Endothelial cell of umbilical vein (primary cell): ENCODE measurements at regions not wholly inside any gene's neighbourhood (a gene's known extent, or its start where the extent isn't known, plus 50 kb on each side); places are given as distances from the start of the nearest gene placed in this dataset.

Experiments
- BruUV-seq: library from RNA; stranded (reverse); fragments of 400-500 nt; replicated peaks from 2 replicates; lab custom pipeline; 2021; lab: Mats Ljungman, UMichigan
- CTCF ChIA-PET: fragments of 300-600, 350-600 bp; sonication (Branson Sonifier 250); formaldehyde crosslinking; loops from one replicate; lab custom pipeline; 2021; ENCODE audit warnings: antibody characterized with exemption, inconsistent platforms; lab: Charles Lee
- POLR2A ChIA-PET: fragments of 300-600, 350-600 bp; sonication (Branson Sonifier 250); formaldehyde crosslinking; loops from one replicate; lab custom pipeline; 2021; ENCODE audit warnings: antibody characterized with exemption, inconsistent platforms; lab: Charles Lee
- DNase-seq: peaks from one replicate; pipeline ENCODE4 v3.0.0-alpha.2; 2011; ENCODE audit warnings: low read depth, low spot score
- FAIRE-seq: peaks from 2 replicates; lab custom pipeline; 2011; peaks lifted over from hg19 to GRCh38; lab: Jason Lieb, UNC
- H2AFZ ChIP-seq: 2 replicates; pipeline ENCODE4 v1.6.0; 2012; ENCODE audit warnings: low read depth, low read length, control low read depth, inconsistent platforms
- H3K27ac ChIP-seq: 2 replicates; pipeline ENCODE4 v1.5.1; 2011; ENCODE audit warnings: low read depth, mild to moderate bottlenecking, control low read depth, low read length, moderate library complexity; ENCODE audit not compliant: insufficient read depth
- H3K27me3 ChIP-seq, 2 experiments: 2 replicates each; pipeline versions ENCODE4 v1.6.0 to v1.6.1; 2011; ENCODE audit warnings: low read length in 2 of 2, mixed read lengths in 1 of 2; ENCODE audit not compliant: control insufficient read depth in 2 of 2, insufficient read depth in 2 of 2
- H3K36me3 ChIP-seq, 2 experiments: 2 replicates in 1 of 2; 3 replicates in 1 of 2; pipeline ENCODE4 v1.5.1; 2011; ENCODE audit warnings: low read length in 2 of 2, mild to moderate bottlenecking in 1 of 2, moderate library complexity in 1 of 2; ENCODE audit not compliant: control insufficient read depth in 2 of 2, insufficient read depth in 2 of 2; ENCODE audit errors: extremely low read depth in 1 of 2
- H3K4me1 ChIP-seq: 3 replicates; pipeline ENCODE4 v1.5.1; 2011; ENCODE audit warnings: mild to moderate bottlenecking, low read length; ENCODE audit not compliant: control insufficient read depth, insufficient read depth; ENCODE audit errors: extremely low read depth
- H3K4me2 ChIP-seq: 2 replicates; pipeline ENCODE4 v1.6.1; 2011; ENCODE audit warnings: low read length, control low read depth, mixed read lengths; ENCODE audit not compliant: insufficient read depth
- H3K4me3 ChIP-seq, 3 experiments: fragments of 200-600 bp in 1 of 3; sonication (generic), shearing (Covaris generic) in 1 of 3; replicated peaks in 1 of 3; 2 replicates each; pipeline ENCODE4 v1.5.1; 2011 to 2016; ENCODE audit warnings: control low read depth in 3 of 3, low read length in 3 of 3, mild to moderate bottlenecking in 2 of 3, inconsistent platforms in 1 of 3, low read depth in 1 of 3, moderate library complexity in 1 of 3; ENCODE audit not compliant: insufficient read depth in 1 of 3
- H3K79me2 ChIP-seq: 2 replicates; pipeline ENCODE4 v1.6.0; 2012; ENCODE audit warnings: low read length, inconsistent platforms; ENCODE audit not compliant: control insufficient read depth, insufficient read depth
- H3K9ac ChIP-seq: replicated peaks from 2 replicates; pipeline ENCODE3; 2011; ENCODE audit warnings: low read length, control low read depth; ENCODE audit not compliant: insufficient read depth; ENCODE audit errors: extremely low read depth
- H3K9me1 ChIP-seq: replicated peaks from 3 replicates; pipeline ENCODE4 v1.6.0; 2011; ENCODE audit warnings: mild to moderate bottlenecking, low read length; ENCODE audit not compliant: control insufficient read depth, insufficient read depth; ENCODE audit errors: extremely low read depth
- H3K9me3 ChIP-seq: replicated peaks from 2 replicates; pipeline ENCODE4 v1.5.1; 2012; ENCODE audit warnings: low read length, inconsistent platforms; ENCODE audit not compliant: control insufficient read depth, insufficient read depth
- H4K20me1 ChIP-seq: replicated peaks from 2 replicates; pipeline ENCODE3; 2011; ENCODE audit warnings: mild to moderate bottlenecking, low read length; ENCODE audit not compliant: control insufficient read depth, insufficient read depth; ENCODE audit errors: extremely low read depth
- EZH2 ChIP-seq: IDR thresholded peaks from 2 replicates; pipeline ENCODE4 v1.6.1; 2012; ENCODE audit warnings: borderline replicate concordance, low read depth, mild to moderate bottlenecking, moderate library complexity, low read length, inconsistent platforms; ENCODE audit not compliant: severe bottlenecking
- FOS ChIP-seq: IDR thresholded peaks from 2 replicates; pipeline ENCODE4 v1.6.1; 2011; ENCODE audit warnings: mild to moderate bottlenecking, low read length, moderate library complexity, borderline replicate concordance; ENCODE audit not compliant: insufficient read depth
- GATA2 ChIP-seq: IDR thresholded peaks from 2 replicates; pipeline ENCODE4 v1.7.0; 2011; ENCODE audit warnings: low read depth, mild to moderate bottlenecking, moderate library complexity, mixed read lengths, low read length; ENCODE audit not compliant: insufficient read length, insufficient read depth
- JUN ChIP-seq: IDR thresholded peaks from 2 replicates; pipeline ENCODE4 v1.6.1; 2011; ENCODE audit warnings: borderline replicate concordance, low read depth; ENCODE audit not compliant: insufficient read length, insufficient read depth
- MYC ChIP-seq: IDR thresholded peaks from one replicate; pipeline ENCODE4 v1.6.1; 2011; ENCODE audit warnings: mild to moderate bottlenecking, low read depth, low read length
- POLR2A ChIP-seq: IDR thresholded peaks from 2 replicates; pipeline ENCODE4 v1.6.1; 2012; ENCODE audit warnings: low read depth, mild to moderate bottlenecking, control low read depth, low read length
- POLR2AphosphoS5 ChIP-seq: IDR thresholded peaks from 2 replicates; pipeline ENCODE4 v1.6.1; 2012; ENCODE audit warnings: low read depth, mild to moderate bottlenecking, control low read depth, low read length, moderate library complexity; ENCODE audit not compliant: insufficient read depth
- dilution Hi-C: fragments of 300-500 bp; cut with MboI; formaldehyde crosslinking; loops from one replicate; pipeline ENCODE4 v1.15.0; 2019; ENCODE audit warnings: low sequenced_read_pairs; ENCODE audit not compliant: extremely low pct_ligation_motif_present
- intact Hi-C: fragments of 100-400 bp; cut with micrococcal nuclease; formaldehyde crosslinking; loops from one replicate; pipeline ENCODE4 v1.10.0; 2022
- TF ChIP-seq, protein P1 (sequence below), 2 donors: IDR thresholded peaks; 1 replicate in 1 of 2; 2 replicates in 1 of 2; pipeline ENCODE4 v1.5.1; 2011; ENCODE audit warnings: low read length in 2 of 2, mild to moderate bottlenecking in 2 of 2, moderate library complexity in 2 of 2, control low read depth in 1 of 2, inconsistent platforms in 1 of 2, low read depth in 1 of 2; ENCODE audit not compliant: insufficient read depth in 1 of 2; ENCODE audit errors: extremely low read depth in 1 of 2
- TF ChIP-seq, protein P2 (sequence below): IDR thresholded peaks from 2 replicates; pipeline ENCODE4 v1.6.1; 2011; ENCODE audit not compliant: insufficient read depth, insufficient read length

DNA sequence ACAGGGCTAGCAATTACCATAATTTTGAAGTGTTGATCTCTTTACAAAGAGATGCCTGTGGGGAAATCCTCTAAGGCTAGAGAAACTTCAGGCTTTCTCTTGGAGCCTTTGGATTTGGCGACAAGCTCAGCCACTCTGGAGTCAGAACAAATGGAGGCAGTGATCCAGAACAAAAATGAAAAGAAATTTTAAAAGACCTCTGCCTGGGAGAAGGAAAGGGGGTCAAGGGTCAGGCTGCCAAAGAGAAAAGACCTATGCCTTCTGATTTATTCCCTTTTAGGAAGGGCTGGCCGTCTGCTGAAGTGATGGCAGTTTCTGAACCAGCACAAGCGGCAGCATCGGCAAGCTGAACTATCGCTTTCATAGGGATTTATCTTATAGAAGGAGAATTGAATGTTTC, 140.8 kb upstream of the SFRP2 start:
- H3K4me2 ChIP-seq = no peak overlapping the region
- intact Hi-C loops (no loop called here), dilution Hi-C loops (no loop called here)
- H3K27me3 ChIP-seq = no peaks in the 10 kb centered on the region
- ChIA-PET CTCF (no interaction called here), POLR2A (no interaction called here)
- no peaks in the 10 kb centered on the region for H4K20me1 ChIP-seq
- peaks cover 2% of the 10 kb centered on the region for H3K9me3 ChIP-seq
- no peaks in the 10 kb centered on the region for H3K79me2 ChIP-seq
- no peak overlapping the region for H3K4me3 ChIP-seq
- H3K27ac ChIP-seq = no peak overlapping the region
- no peak overlapping the region for H2AFZ ChIP-seq
- no peak for DNase-seq
- H3K4me1 ChIP-seq = no peaks in the 10 kb centered on the region
- H3K9ac ChIP-seq = no peak overlapping the region
- no TSS peak for BruUV-seq
- H3K9me1 ChIP-seq = no peaks in the 10 kb centered on the region
- FAIRE-seq = no peak
- TF ChIP-seq GATA2 = no peak
- TF ChIP-seq JUN = no peak
- TF ChIP-seq POLR2AphosphoS5 = no peak
- no peak for TF ChIP-seq FOS
- TF ChIP-seq, protein P1, sequence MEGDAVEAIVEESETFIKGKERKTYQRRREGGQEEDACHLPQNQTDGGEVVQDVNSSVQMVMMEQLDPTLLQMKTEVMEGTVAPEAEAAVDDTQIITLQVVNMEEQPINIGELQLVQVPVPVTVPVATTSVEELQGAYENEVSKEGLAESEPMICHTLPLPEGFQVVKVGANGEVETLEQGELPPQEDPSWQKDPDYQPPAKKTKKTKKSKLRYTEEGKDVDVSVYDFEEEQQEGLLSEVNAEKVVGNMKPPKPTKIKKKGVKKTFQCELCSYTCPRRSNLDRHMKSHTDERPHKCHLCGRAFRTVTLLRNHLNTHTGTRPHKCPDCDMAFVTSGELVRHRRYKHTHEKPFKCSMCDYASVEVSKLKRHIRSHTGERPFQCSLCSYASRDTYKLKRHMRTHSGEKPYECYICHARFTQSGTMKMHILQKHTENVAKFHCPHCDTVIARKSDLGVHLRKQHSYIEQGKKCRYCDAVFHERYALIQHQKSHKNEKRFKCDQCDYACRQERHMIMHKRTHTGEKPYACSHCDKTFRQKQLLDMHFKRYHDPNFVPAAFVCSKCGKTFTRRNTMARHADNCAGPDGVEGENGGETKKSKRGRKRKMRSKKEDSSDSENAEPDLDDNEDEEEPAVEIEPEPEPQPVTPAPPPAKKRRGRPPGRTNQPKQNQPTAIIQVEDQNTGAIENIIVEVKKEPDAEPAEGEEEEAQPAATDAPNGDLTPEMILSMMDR (IDR thresholded peaks at IDR 0.05; ENCODE audit: extremely low read depth in 1 of 2, insufficient read depth in 1 of 2, low read depth in 1 of 2, low read length in 2 of 2) = no peak
- TF ChIP-seq, protein P2, sequence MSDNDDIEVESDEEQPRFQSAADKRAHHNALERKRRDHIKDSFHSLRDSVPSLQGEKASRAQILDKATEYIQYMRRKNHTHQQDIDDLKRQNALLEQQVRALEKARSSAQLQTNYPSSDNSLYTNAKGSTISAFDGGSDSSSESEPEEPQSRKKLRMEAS = no peak
- no peak for TF ChIP-seq POLR2A
- TF ChIP-seq MYC = no peak
- no peak for TF ChIP-seq EZH2
- no peaks in the 10 kb centered on the region for H3K36me3 ChIP-seq
